Osteocyte (in vitro differentiated cells): ENCODE measurements at regions not wholly inside any gene's neighbourhood (a gene's known extent, or its start where the extent isn't known, plus 50 kb on each side); places are given as distances from the start of the nearest gene placed in this dataset.

Experiments
- DNase-seq: peaks from one replicate; pipeline ENCODE4 v3.0.0; 2021; ENCODE audit warnings: mixed read lengths; ENCODE audit not compliant: unreplicated experiment; ENCODE audit errors: extremely low spot score
- H3K27ac Mint-ChIP-seq: one replicate; pipeline ENCODE4 v1.8.0; 2021; ENCODE audit warnings: mild to moderate bottlenecking, mixed read lengths; ENCODE audit not compliant: unreplicated experiment
- H3K27me3 Mint-ChIP-seq: one replicate; pipeline ENCODE4 v1.8.0; 2021; ENCODE audit warnings: mixed read lengths; ENCODE audit not compliant: unreplicated experiment
- H3K36me3 Mint-ChIP-seq: one replicate; pipeline ENCODE4 v1.8.0; 2021; ENCODE audit warnings: mixed read lengths; ENCODE audit not compliant: unreplicated experiment
- H3K4me1 Mint-ChIP-seq: one replicate; pipeline ENCODE4 v1.8.0; 2021; ENCODE audit warnings: mixed read lengths; ENCODE audit not compliant: unreplicated experiment
- H3K4me3 Mint-ChIP-seq: one replicate; pipeline ENCODE4 v1.8.0; 2021; ENCODE audit warnings: mild to moderate bottlenecking, moderate library complexity, mixed read lengths; ENCODE audit not compliant: unreplicated experiment
- H3K9me3 Mint-ChIP-seq: one replicate; pipeline ENCODE4 v1.8.0; 2021; ENCODE audit warnings: mixed read lengths; ENCODE audit not compliant: unreplicated experiment
- TF ChIP-seq, protein P1 (sequence below): fragments of 200-600 bp; sonication (generic); IDR thresholded peaks from 2 replicates; pipeline ENCODE4 v1.5.0; 2021; ENCODE audit warnings: antibody characterized with exemption, mild to moderate bottlenecking, moderate library complexity

- H3K9me3 Mint-ChIP-seq, result peaks cover 3% of the 10 kb centered on the region
- no peak overlapping the region for H3K4me3 Mint-ChIP-seq
- H3K27ac Mint-ChIP-seq, result no peak overlapping the region
- H3K4me1 Mint-ChIP-seq, result no peaks in the 10 kb centered on the region
- H3K27me3 Mint-ChIP-seq, result no peaks in the 10 kb centered on the region
- H3K36me3 Mint-ChIP-seq, result no peaks in the 10 kb centered on the region
- TF ChIP-seq, protein P1, sequence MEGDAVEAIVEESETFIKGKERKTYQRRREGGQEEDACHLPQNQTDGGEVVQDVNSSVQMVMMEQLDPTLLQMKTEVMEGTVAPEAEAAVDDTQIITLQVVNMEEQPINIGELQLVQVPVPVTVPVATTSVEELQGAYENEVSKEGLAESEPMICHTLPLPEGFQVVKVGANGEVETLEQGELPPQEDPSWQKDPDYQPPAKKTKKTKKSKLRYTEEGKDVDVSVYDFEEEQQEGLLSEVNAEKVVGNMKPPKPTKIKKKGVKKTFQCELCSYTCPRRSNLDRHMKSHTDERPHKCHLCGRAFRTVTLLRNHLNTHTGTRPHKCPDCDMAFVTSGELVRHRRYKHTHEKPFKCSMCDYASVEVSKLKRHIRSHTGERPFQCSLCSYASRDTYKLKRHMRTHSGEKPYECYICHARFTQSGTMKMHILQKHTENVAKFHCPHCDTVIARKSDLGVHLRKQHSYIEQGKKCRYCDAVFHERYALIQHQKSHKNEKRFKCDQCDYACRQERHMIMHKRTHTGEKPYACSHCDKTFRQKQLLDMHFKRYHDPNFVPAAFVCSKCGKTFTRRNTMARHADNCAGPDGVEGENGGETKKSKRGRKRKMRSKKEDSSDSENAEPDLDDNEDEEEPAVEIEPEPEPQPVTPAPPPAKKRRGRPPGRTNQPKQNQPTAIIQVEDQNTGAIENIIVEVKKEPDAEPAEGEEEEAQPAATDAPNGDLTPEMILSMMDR, result no peak
- no peak for DNase-seq
Observed at GRCh38 chr2:163312713-163313112, 423.1 kb downstream of the FIGN start.

GRCh38 chr2:163306647-163307046 is 429.2 kb downstream of the FIGN start:
- Mint-ChIP-seq H3K27ac (no peak overlapping the region), H3K4me3 (no peak overlapping the region), H3K36me3 (no peaks in the 10 kb centered on the region), H3K4me1 (no peaks in the 10 kb centered on the region), H3K27me3 (no peaks in the 10 kb centered on the region), H3K9me3 (no peaks in the 10 kb centered on the region)
- TF ChIP-seq, protein P1, result no peak
- no peak for DNase-seq

DNA sequence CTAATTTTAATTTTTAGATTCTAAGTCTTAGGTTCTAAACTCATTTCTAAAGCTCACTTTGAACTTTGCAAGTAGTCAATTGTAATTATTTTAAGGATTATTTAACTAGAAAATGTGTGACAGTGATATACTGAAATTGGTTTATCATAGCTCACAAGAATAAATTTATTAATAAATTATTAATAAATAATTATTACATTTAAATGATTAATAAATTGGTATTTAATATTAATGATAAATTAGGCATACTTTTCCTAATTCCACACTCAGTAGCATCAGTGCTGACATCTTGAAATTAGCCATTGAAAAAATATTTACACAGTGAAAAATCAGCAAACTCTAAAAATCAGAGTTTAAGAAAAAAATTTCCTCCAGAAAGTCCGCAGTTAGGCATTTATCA is 433.7 kb downstream of the FIGN start:
- no peaks in the 10 kb centered on the region for H3K4me1 Mint-ChIP-seq
- no peaks in the 10 kb centered on the region for H3K27me3 Mint-ChIP-seq
- no peak for DNase-seq
- TF ChIP-seq, protein P1, result no peak
- no peaks in the 10 kb centered on the region for H3K36me3 Mint-ChIP-seq
- H3K9me3 Mint-ChIP-seq, result no peaks in the 10 kb centered on the region
- no peak overlapping the region for H3K4me3 Mint-ChIP-seq
- H3K27ac Mint-ChIP-seq, result no peak overlapping the region

- TF ChIP-seq, protein P1, result no peak
- no peak overlapping the region for H3K4me3 Mint-ChIP-seq
- no peak overlapping the region for H3K27ac Mint-ChIP-seq
- H3K4me1 Mint-ChIP-seq, result no peaks in the 10 kb centered on the region
- DNase-seq, result no peak
- H3K9me3 Mint-ChIP-seq, result no peaks in the 10 kb centered on the region
- H3K27me3 Mint-ChIP-seq, result no peaks in the 10 kb centered on the region
- no peaks in the 10 kb centered on the region for H3K36me3 Mint-ChIP-seq
Observed at GRCh38 chr2:163291790-163292189, 444.0 kb downstream of the FIGN start.

DNA sequence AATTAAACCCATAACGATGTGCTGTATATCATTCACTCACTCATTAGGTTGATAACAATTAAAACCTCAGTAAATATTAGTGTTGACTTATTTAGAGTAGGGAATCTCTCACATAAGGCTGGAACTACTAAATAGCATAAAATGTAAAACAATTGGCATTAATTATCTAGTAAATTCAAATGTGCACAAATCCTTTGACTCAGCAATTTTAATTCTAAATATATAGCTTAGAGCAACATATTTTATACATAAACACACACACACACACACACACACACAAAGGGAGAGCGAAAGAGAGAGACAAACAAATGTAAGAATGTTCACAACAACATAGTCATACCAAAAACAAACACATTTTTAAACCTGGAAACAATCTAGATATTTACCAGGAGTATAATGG is 443.1 kb upstream of the KCNH7 start:
- H3K9me3 Mint-ChIP-seq, result peaks cover 12% of the 10 kb centered on the region
- no peak overlapping the region for H3K27ac Mint-ChIP-seq
- TF ChIP-seq, protein P1, result no peak
- no peak for DNase-seq
- no peak overlapping the region for H3K4me3 Mint-ChIP-seq
- no peaks in the 10 kb centered on the region for H3K27me3 Mint-ChIP-seq
- H3K4me1 Mint-ChIP-seq, result no peaks in the 10 kb centered on the region
- peaks cover 4% of the 10 kb centered on the region for H3K36me3 Mint-ChIP-seq
